HG03565 (cell line): ENCODE measurements at regions not wholly inside any gene's neighbourhood (a gene's known extent, or its start where the extent isn't known, plus 50 kb on each side); places are given as distances from the start of the nearest gene placed in this dataset.
A peak's percentile ranks its signal among the peaks of the same experiment; 100 is the strongest.
"Not testable (repeated sequence)": the region's sequence is repeated elsewhere in the genome, so short reads cannot be mapped to it uniquely, and the experiment has no call there.

Experiments
- ATAC-seq: cut with Tn5 transposase; IDR thresholded peaks from one replicate; pipeline ENCODE4 v1.9.1; 2021; ENCODE audit warnings: mild to moderate bottlenecking, moderate library complexity; ENCODE audit not compliant: unreplicated experiment

- ATAC-seq = no peak
Observed at GRCh38 chr11:81802591-81802990, 931.1 kb downstream of the FAM181B start.

GRCh38 chr11:81792416-81792815 is 941.2 kb downstream of the FAM181B start:
- ATAC-seq = no peak

- ATAC-seq = peak; percentile 70
Observed at GRCh38 chr11:81787584-81788049, 946.0 kb downstream of the FAM181B start.

- ATAC-seq = no peak
Observed at GRCh38 chr11:81772166-81772565, 961.5 kb downstream of the FAM181B start.

GRCh38 chr11:81769906-81770305 is 963.8 kb downstream of the FAM181B start:
- ATAC-seq = not testable (repeated sequence)

GRCh38 chr11:81756864-81757595 is 976.6 kb downstream of the FAM181B start:
- ATAC-seq = no peak

- no peak for ATAC-seq
Observed at GRCh38 chr11:81749245-81749644, 984.4 kb downstream of the FAM181B start.

GRCh38 chr11:81744336-81745116 is 989.1 kb downstream of the FAM181B start:
- ATAC-seq = no peak

GRCh38 chr11:81725701-81726100 is 1008.0 kb downstream of the FAM181B start:
- no peak for ATAC-seq

- no peak for ATAC-seq
Observed at GRCh38 chr11:81717695-81718094, 1016.0 kb downstream of the FAM181B start.

- ATAC-seq = no peak
Observed at GRCh38 chr11:81707881-81708280, 1025.8 kb downstream of the FAM181B start.

GRCh38 chr11:81705283-81705682 is 1028.4 kb downstream of the FAM181B start:
- ATAC-seq = no peak

- no peak for ATAC-seq
Observed at GRCh38 chr11:81700076-81700475, 1033.6 kb downstream of the FAM181B start.

- no peak for ATAC-seq
Observed at GRCh38 chr11:81687057-81687456, 1046.6 kb downstream of the FAM181B start.

- peak; percentile 86 for ATAC-seq
Observed at GRCh38 chr11:81674211-81674610, 1059.5 kb downstream of the FAM181B start.

GRCh38 chr11:81673001-81673400 is 1060.7 kb downstream of the FAM181B start:
- no peak for ATAC-seq

GRCh38 chr11:81669935-81670543 is 1063.6 kb downstream of the FAM181B start:
- ATAC-seq = no peak

- ATAC-seq = peak; percentile 94
Observed at GRCh38 chr11:81658722-81659121, 1074.9 kb downstream of the FAM181B start.

GRCh38 chr11:81655351-81655750 is 1078.3 kb downstream of the FAM181B start:
- ATAC-seq = no peak

- ATAC-seq = no peak
Observed at GRCh38 chr11:81647374-81647773, 1086.3 kb downstream of the FAM181B start.

- ATAC-seq = peak; percentile 95
Observed at GRCh38 chr11:81644239-81644840, 1089.3 kb downstream of the FAM181B start.
